Hepatocyte (in vitro differentiated cells): ENCODE measurements at regions not wholly inside any gene's neighbourhood (a gene's known extent, or its start where the extent isn't known, plus 50 kb on each side); places are given as distances from the start of the nearest gene placed in this dataset.

Experiments
- DNase-seq: peaks from one replicate; pipeline ENCODE4 v3.0.0-alpha.2; 2016; ENCODE audit warnings: low spot score
- H2AFZ ChIP-seq: fragments of 200-600 bp; sonication (generic); 2 replicates; pipeline ENCODE4 v1.6.0; 2016; ENCODE audit warnings: antibody characterized with exemption, mild to moderate bottlenecking
- H3K27ac ChIP-seq: fragments of 200-600 bp; sonication (generic); 2 replicates; pipeline ENCODE4 v1.5.1; 2016; ENCODE audit warnings: mild to moderate bottlenecking
- H3K27me3 ChIP-seq: fragments of 200-600 bp; sonication (generic); 2 replicates; pipeline ENCODE4 v1.6.1; 2016
- H3K36me3 ChIP-seq: fragments of 200-600 bp; sonication (generic); replicated peaks from 2 replicates; pipeline ENCODE4 v1.5.1; 2016; ENCODE audit warnings: low read depth; ENCODE audit not compliant: insufficient read depth
- H3K4me1 ChIP-seq: fragments of 200-600 bp; sonication (generic); 2 replicates; pipeline ENCODE4 v1.5.1; 2016; ENCODE audit warnings: mild to moderate bottlenecking, moderate library complexity; ENCODE audit not compliant: insufficient read depth
- H3K4me2 ChIP-seq: fragments of 200-600 bp; sonication (generic); 2 replicates; pipeline ENCODE4 v1.6.0; 2016
- H3K4me3 ChIP-seq: fragments of 200-600 bp; sonication (generic); 2 replicates; pipeline ENCODE4 v1.5.1; 2016; ENCODE audit warnings: mild to moderate bottlenecking
- H3K79me2 ChIP-seq: fragments of 200-600 bp; sonication (generic); 2 replicates; pipeline ENCODE4 v1.6.0; 2017; ENCODE audit warnings: mild to moderate bottlenecking
- H3K9me2 ChIP-seq: fragments of 200-600 bp; sonication (generic); replicated peaks from 2 replicates; pipeline ENCODE4 v1.6.0; 2017; ENCODE audit warnings: mild to moderate bottlenecking; ENCODE audit not compliant: insufficient read depth
- H3K9me3 ChIP-seq: fragments of 200-600 bp; sonication (generic); 2 replicates; pipeline ENCODE4 v1.5.1; 2016; ENCODE audit warnings: low read depth, mild to moderate bottlenecking
- H4K20me1 ChIP-seq: fragments of 200-600 bp; sonication (generic); 2 replicates; pipeline ENCODE4 v1.6.0; 2016; ENCODE audit warnings: mild to moderate bottlenecking; ENCODE audit not compliant: insufficient read depth, poor library complexity, severe bottlenecking
- EZH2 ChIP-seq: fragments of 200-600 bp; sonication (generic); IDR thresholded peaks from 2 replicates; pipeline ENCODE4 v1.6.1; 2016; ENCODE audit warnings: antibody characterized with exemption, mild to moderate bottlenecking, borderline replicate concordance
- EZH2phosphoT487 ChIP-seq: fragments of 200-600 bp; sonication (generic); IDR thresholded peaks from one replicate; pipeline ENCODE4 v1.6.1; 2018; ENCODE audit warnings: antibody characterized with exemption, mild to moderate bottlenecking, low read depth, moderate library complexity; ENCODE audit not compliant: unreplicated experiment, severe bottlenecking
- WGBS: methylation state at CpG from one replicate; pipeline ENCODE4 v1.1.6; 2016; ENCODE audit warnings: low lambda C conversion rate; ENCODE audit errors: missing lambda C conversion rate; 5-methylcytosine and 5-hydroxymethylcytosine counted together
- TF ChIP-seq, protein P1 (sequence below): fragments of 200-600 bp; sonication (generic); IDR thresholded peaks from 2 replicates; pipeline ENCODE4 v1.5.1; 2016; ENCODE audit warnings: antibody characterized with exemption, mild to moderate bottlenecking; ENCODE audit not compliant: poor library complexity

GRCh38 chr13:39208636-39209035, 170.4 kb downstream of the NHLRC3 start:
- Histone ChIP-seq H3K4me3 (no peak overlapping the region), H3K27me3 (no peaks in the 10 kb centered on the region), H3K36me3 (no peaks in the 10 kb centered on the region), H4K20me1 (no peaks in the 10 kb centered on the region), H3K9me3 (no peaks in the 10 kb centered on the region), H3K4me2 (no peak overlapping the region), H3K79me2 (no peaks in the 10 kb centered on the region), H3K9me2 (no peaks in the 10 kb centered on the region), H2AFZ (no peak overlapping the region), H3K27ac (no peak overlapping the region), H3K4me1 (no peaks in the 10 kb centered on the region)
- 83% methylated on average over 4 of the region's 4 CpGs for WGBS
- TF ChIP-seq EZH2 (no peak), EZH2phosphoT487 (no peak)
- TF ChIP-seq, protein P1, sequence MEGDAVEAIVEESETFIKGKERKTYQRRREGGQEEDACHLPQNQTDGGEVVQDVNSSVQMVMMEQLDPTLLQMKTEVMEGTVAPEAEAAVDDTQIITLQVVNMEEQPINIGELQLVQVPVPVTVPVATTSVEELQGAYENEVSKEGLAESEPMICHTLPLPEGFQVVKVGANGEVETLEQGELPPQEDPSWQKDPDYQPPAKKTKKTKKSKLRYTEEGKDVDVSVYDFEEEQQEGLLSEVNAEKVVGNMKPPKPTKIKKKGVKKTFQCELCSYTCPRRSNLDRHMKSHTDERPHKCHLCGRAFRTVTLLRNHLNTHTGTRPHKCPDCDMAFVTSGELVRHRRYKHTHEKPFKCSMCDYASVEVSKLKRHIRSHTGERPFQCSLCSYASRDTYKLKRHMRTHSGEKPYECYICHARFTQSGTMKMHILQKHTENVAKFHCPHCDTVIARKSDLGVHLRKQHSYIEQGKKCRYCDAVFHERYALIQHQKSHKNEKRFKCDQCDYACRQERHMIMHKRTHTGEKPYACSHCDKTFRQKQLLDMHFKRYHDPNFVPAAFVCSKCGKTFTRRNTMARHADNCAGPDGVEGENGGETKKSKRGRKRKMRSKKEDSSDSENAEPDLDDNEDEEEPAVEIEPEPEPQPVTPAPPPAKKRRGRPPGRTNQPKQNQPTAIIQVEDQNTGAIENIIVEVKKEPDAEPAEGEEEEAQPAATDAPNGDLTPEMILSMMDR, result no peak
- no peak for DNase-seq

DNA sequence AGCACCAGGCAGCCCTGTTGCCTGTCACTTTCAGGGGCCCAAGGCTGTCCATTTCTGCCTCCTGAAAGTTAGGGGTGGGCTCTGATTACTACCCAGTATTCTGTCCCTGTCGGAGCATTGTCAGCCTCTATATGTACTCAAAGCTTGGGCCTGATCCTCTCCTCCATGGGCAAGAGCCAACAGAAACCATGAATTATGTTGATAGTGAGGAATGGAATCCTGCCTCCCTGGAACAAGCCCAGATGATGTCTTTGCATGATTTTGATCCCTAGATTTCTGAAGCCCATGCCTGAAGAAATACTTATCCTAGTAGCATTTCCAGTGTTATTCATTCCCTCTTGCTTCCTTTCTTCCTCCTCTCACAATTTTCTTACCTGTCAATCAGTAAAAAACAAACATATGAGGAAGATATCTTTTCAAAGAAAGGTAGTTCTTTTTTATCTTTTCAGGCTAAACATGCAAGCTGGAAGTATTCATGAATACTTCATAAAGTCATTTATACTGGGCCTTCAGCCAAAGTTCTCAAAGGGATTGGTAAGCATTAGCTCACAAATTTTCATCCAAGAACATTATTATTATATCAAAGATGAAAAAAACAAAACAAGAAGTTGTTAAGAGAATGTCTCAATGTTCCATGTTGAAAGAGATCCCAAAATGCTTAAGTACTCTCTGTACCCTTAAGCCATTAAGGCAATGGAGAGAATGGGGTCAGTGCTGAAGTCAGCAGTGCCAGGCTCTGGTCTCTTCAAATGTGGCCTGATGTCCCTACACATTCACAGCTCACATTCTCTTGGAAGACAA, 171.7 kb downstream of the NHLRC3 start:
- H3K79me2 ChIP-seq, result no peaks in the 10 kb centered on the region
- no peak overlapping the region for H3K27ac ChIP-seq
- H3K4me1 ChIP-seq, result no peaks in the 10 kb centered on the region
- no peaks in the 10 kb centered on the region for H3K27me3 ChIP-seq
- no peaks in the 10 kb centered on the region for H3K9me2 ChIP-seq
- no peaks in the 10 kb centered on the region for H3K36me3 ChIP-seq
- no peaks in the 10 kb centered on the region for H4K20me1 ChIP-seq
- H2AFZ ChIP-seq, result no peak overlapping the region
- H3K4me2 ChIP-seq, result no peak overlapping the region
- no peak for TF ChIP-seq EZH2
- TF ChIP-seq, protein P1, result no peak
- TF ChIP-seq EZH2phosphoT487, result no peak
- no peaks in the 10 kb centered on the region for H3K9me3 ChIP-seq
- 76% methylated on average over 1 of the region's 1 CpG for WGBS
- H3K4me3 ChIP-seq, result no peak overlapping the region
- no peak for DNase-seq

DNA sequence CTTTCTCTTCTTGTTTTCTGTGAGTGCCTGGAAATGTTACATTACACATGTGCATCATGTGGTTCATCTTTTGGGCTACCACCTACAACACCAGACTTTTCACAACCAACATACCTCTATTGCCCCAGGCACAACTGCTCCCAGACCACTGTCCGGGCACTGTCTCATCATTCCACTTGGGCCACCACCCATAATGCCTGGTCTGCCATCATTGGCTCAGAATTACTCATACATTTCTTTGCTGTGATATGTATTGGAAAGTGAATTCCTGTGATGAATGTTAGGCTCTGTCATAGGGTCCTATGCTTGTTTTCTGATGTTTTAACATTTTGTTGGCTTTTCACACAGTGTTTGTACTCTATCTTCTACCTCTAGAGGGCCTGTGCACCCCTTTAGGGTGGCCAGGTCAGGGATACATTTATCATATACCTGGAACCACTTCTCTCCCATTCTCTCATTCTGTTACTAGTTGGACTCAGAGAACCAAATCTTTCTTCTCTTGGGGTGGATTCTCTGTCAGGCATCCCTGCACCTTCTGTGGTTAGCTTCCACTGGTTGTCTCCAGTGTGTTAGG, 172.8 kb downstream of the NHLRC3 start:
- no peaks in the 10 kb centered on the region for H3K27me3 ChIP-seq
- no peak overlapping the region for H3K4me2 ChIP-seq
- no peak for TF ChIP-seq EZH2phosphoT487
- TF ChIP-seq EZH2, result no peak
- TF ChIP-seq, protein P1, result no peak
- WGBS, result 95% methylated on average over 1 of the region's 1 CpG
- H2AFZ ChIP-seq, result no peak overlapping the region
- no peaks in the 10 kb centered on the region for H3K4me1 ChIP-seq
- H4K20me1 ChIP-seq, result no peaks in the 10 kb centered on the region
- no peaks in the 10 kb centered on the region for H3K9me3 ChIP-seq
- H3K9me2 ChIP-seq, result no peaks in the 10 kb centered on the region
- no peak for DNase-seq
- H3K36me3 ChIP-seq, result no peaks in the 10 kb centered on the region
- H3K4me3 ChIP-seq, result no peak overlapping the region
- no peak overlapping the region for H3K27ac ChIP-seq
- H3K79me2 ChIP-seq, result no peaks in the 10 kb centered on the region

GRCh38 chr13:39215971-39216370, 177.7 kb downstream of the NHLRC3 start:
- Histone ChIP-seq H3K9me3 (no peaks in the 10 kb centered on the region), H3K27me3 (no peaks in the 10 kb centered on the region), H2AFZ (no peak overlapping the region), H3K4me2 (no peak overlapping the region), H4K20me1 (no peaks in the 10 kb centered on the region), H3K4me3 (no peak overlapping the region), H3K27ac (no peak overlapping the region), H3K79me2 (no peaks in the 10 kb centered on the region), H3K4me1 (no peaks in the 10 kb centered on the region), H3K36me3 (no peaks in the 10 kb centered on the region), H3K9me2 (no peaks in the 10 kb centered on the region)
- 92% methylated on average over 8 of the region's 8 CpGs for WGBS
- TF ChIP-seq EZH2phosphoT487, result no peak
- TF ChIP-seq EZH2, result no peak
- TF ChIP-seq, protein P1, result no peak
- no peak for DNase-seq
